SK-N-MC (cell line): ENCODE measurements at regions not wholly inside any gene's neighbourhood (a gene's known extent, or its start where the extent isn't known, plus 50 kb on each side); places are given as distances from the start of the nearest gene placed in this dataset.

ENCODE experiments used
- EZH2 ChIP-seq: fragments of 200-600 bp; sonication (generic); IDR thresholded peaks from one replicate; pipeline ENCODE4 v1.6.1; 2017; ENCODE audit warnings: antibody characterized with exemption
- FOXP2 ChIP-seq: optimal IDR thresholded peaks from 2 replicates; pipeline ENCODE3; 2011; ENCODE audit warnings: mild to moderate bottlenecking, moderate library complexity; ENCODE audit not compliant: insufficient read depth; ENCODE audit errors: extremely low read length, control extremely low read depth
- POLR2AphosphoS5 ChIP-seq: IDR thresholded peaks from 2 replicates; pipeline ENCODE4 v1.6.1; 2012; ENCODE audit warnings: mild to moderate bottlenecking, low read depth, low read length, borderline replicate concordance

DNA sequence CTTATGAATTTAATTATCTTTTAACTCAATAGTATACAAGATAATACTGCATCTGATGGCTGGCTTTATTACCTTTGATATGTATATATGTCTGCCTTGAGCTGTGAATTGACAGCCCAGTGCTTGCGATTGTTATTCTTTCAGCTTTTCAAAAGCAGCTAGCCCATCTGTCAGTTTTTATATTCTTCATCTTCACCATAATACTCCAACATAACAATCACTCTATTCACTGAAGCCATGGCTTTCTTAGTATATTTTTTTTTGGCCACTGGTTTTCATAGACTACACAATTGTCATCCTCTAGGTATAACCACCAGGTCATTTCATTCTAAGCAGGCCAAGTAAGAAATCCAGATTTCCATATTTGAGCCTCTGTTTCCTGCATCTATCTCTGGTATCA, 1026.1 kb downstream of the FSCB start:
- TF ChIP-seq POLR2AphosphoS5 (no peak), EZH2 (no peak), FOXP2 (no peak)
